ENCODE measurements at regions not wholly inside any gene's neighbourhood (a gene's known extent, or its start where the extent isn't known, plus 50 kb on each side); places are given as distances from the start of the nearest gene placed in this dataset.

GRCh38 chr3:193970773-193971206 lies 165.2 kb upstream of the HES1 start:
- no peak for DNase-seq

DNA sequence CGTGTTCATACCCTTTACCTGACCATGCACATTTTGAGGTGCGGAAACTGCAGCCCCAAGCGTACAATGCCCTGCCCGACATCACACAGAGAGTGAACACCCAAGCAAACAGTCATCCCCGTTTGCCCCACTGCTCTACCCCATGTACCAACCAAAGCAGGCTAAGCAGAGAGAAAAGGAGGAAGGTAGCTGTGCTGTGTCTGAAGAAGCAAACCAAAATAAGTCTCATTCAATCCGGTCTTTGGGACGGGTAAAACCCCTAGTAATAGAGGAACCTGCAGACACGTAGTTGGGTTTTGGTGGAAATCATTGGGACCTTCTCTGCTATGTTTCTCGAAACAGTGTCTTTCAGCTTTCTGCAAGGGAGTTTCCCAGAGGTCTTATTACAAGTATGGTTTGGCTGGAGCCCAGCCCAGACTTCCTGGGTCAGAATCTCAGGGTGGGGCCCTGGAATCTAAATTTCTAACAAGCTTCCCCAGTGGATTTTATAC lies 164.6 kb upstream of the HES1 start:
- no peak for DNase-seq

- no peak for DNase-seq
Observed at GRCh38 chr3:193971966-193972365, 164.0 kb upstream of the HES1 start.

DNA sequence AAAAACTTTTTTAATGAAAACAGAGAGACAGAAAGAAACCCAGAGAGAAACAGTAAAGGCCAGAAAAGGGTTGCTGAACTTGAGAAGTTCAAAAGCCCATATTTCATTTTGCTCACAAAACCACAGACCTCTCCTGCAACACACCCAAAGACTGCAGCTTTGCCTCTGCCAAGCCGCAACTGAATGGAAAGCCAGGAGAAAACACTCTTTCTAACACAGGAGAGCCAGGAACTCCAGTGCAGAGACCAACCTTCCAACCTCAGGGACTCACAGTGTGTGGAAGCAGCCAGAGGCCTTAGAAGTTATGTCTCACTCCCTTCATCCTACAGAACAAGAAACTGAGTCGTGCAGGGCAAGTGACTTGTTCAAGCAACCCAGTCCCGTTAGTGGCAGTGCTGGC lies 163.1 kb upstream of the HES1 start:
- DNase-seq = no peak

DNA sequence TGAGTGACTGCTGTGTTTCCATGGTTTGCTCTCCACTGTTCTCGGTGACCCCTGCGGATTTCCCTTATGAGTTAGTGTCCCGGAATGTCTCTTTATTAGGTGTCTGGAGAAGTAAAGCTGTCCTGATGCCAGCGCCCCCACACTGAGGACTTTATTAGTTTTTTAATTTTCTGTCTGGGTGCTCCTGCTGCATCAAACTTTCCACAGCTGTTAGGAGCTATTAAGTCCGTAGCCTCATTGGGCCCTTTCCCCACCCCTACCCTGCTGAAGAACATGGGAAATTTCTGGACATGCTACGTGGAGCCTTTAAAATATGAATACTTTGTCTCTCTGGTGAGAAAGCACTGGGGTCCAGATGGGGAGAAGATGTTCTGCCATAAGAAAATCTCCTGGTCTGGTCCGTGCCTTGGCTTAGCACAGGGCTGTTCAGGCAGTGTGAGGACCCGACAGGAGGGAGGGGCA lies 161.7 kb upstream of the HES1 start:
- no peak for DNase-seq

- DNase-seq = no peak
Observed at GRCh38 chr3:193974671-193975535, 161.0 kb upstream of the HES1 start.

DNA sequence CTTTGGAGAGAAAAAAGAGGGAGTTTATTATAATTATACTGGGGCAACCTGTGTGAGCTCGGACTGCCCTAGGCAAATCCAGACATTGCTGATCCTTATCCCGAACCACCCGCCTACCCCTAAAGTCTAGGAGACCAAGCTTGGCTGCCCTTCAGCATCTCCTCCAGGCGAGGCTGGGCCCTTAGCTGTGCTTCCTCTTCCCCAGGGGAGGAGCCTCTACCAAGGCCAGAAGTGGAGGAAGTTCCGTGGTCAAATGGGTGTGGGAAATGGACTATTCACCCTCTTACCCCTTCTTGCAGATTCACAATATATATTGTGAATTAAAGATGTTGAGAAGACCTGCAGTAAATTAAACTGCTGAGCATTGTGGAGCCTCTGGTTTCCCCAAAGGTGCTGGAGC lies 158.3 kb upstream of the HES1 start:
- DNase-seq = peak; percentile 5

DNA sequence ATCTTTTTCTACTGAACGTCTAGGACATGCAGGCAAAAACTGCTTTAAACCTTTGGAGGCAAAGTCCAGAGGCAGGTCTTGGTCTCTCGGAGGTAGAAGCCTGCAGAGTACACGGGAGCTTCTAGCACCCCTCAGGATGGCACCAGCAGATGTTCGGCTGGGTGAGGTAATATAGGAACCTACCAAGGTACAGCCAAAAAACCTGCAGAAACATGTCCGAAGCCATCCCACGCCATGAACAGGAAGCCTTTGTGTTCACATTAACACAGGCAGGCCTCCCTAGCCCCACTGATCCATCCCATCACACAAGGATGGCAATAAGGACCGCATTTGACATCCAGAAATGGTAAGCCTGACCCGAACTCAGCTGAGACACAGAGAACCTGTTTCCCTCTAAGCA lies 157.9 kb upstream of the HES1 start:
- DNase-seq = no peak

DNA sequence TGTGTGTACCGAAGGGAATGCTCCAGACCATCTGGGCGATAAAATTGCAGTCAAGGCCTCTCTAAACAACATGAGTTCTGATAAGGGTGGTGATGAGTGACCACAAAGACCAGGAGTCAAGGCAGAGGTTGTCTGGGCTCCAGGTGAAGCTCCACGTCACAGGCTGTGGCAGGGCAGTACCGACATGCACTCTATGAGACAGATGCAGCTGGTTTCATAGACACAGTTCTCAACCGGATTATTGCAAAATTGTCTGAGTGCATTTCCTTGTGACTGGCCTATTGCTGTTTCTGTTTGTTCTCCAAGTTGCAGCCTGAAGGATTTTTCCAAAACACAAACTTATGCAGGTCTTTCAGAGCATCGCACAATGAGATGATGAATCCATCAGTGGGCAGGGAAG lies 157.5 kb upstream of the HES1 start:
- DNase-seq = no peak

GRCh38 chr3:193980326-193980725 lies 155.6 kb upstream of the HES1 start:
- no peak for DNase-seq

- DNase-seq = no peak
Observed at GRCh38 chr3:193980905-193981304, 155.0 kb upstream of the HES1 start.

- no peak for DNase-seq
Observed at GRCh38 chr3:193981504-193981903, 154.4 kb upstream of the HES1 start.

- DNase-seq = no peak
Observed at GRCh38 chr3:193982258-193982659, 153.7 kb upstream of the HES1 start.

DNA sequence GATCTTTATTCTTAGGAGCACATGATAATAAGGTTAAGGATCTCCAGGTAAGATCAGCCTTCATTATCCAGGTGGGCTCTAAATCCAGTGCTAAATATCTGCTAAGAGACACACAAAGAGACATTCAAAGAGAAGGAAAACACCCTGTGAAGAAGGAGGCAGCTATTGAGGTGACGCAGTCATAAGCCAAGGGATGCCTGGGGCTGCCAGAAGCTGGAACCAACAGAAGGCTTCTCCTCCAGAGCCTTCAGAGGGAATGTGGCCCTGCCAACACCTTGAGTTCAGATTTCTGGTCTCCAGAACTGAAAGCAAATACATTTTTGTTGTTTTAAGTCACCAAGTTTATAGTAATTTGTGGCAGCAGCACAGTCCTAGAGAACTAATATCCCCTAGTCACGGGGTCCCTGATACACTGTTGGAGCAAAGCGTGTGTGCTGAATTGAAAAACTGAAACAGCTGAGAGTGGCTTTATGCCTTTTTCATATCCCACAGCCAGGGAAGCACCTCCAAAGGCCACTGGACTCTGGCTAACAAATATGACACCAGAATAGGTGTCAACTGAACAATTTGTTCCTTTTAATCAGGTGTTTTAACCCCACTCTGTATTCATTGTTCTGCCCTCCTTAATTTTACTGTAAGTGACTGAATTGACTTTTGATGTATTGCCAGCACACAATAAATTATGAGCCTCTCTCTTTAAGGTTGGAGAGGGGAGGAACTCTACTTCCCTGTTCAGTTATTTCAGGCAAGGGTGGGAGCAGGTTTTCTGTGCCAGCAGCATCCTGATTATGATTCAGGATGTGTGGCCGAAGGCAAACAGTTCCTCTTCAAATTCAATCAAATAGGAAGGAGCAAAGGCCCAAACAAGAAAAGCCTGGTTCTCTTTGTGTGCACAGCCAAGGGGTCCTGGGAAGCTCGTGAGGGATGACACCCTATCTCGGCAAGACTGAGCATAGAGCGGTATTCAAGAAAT lies 151.8 kb upstream of the HES1 start:
- no peak for DNase-seq

DNA sequence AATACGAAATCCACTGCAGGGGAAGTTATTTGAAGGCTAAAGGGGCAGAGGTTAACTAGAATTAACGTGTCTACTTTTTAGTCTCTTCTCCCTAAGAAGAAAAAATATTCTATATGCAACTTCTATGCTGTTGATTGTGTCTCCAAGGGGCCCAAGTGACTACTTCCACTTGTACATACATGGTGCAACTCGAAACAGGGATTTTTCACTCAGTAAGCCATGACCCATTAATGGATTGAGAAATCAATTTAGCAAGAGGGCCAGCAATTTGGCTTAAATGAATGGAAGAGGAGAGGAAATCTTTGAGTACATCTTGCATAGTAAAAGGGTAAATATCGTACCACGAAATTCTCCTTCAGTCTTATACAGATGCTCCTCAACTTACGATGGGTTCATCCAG lies 151.1 kb upstream of the HES1 start:
- no peak for DNase-seq

DNA sequence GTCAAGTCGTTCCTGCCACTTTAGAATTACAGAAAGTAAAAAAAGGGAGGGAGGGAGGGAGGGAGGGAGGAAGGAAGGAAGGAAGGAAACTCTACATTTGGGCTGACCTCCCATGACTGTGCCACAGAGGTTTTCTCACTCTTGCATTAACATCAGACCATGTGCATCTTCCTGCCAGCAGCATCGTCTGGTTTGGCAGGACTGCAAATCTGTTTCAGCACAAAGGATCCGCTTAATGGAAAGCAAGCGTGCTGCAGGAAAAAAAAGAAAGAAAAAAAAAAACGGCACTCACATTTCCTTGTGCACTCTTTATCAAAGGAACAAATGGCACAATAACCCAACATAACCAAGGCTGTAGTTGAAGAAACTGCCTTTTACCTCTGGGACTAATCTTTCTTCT lies 148.8 kb upstream of the HES1 start:
- DNase-seq = no peak

- DNase-seq = peak; percentile 6
Observed at GRCh38 chr3:193989186-193989585, 146.8 kb upstream of the HES1 start.

- no peak for DNase-seq
Observed at GRCh38 chr3:193991666-193992424, 144.1 kb upstream of the HES1 start.

- no peak for DNase-seq
Observed at GRCh38 chr3:193992425-193993037, 143.4 kb upstream of the HES1 start.

- DNase-seq = no peak
Observed at GRCh38 chr3:193996221-193996620, 139.7 kb upstream of the HES1 start.

DNA sequence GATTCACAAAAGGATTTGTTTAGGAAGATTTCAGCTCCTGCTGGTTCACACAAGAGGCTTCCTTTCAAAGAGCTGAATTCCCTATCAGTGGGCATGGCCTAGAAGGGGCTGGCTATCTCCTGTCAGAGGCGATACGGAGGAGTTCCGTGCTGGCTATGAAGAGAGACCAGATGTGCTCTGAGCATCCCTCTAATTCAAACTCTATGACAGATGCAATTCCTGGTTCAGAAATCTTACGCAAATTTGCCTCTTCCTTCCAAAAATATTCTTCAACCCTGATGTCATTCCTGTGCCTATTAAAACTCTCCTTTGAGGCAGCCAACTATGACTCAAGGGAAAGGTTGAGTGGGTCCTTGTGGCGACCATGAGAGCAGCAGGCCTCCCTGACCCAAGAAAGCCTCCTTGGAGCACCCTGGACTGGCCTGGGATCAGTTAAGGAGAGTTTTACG lies 139.3 kb upstream of the HES1 start:
- DNase-seq = no peak

Data from OCI-M1 (cell line).